Astrocyte (in vitro differentiated cells and primary cell): ENCODE measurements at regions not wholly inside any gene's neighbourhood (a gene's known extent, or its start where the extent isn't known, plus 50 kb on each side); places are given as distances from the start of the nearest gene placed in this dataset.

ENCODE experiments used
- DNase-seq: peaks from one replicate; pipeline ENCODE4 v3.0.0-alpha.2; 2010; ENCODE audit warnings: low read depth
- FAIRE-seq: peaks from 2 replicates; lab custom pipeline; 2011; peaks lifted over from hg19 to GRCh38; lab: Jason Lieb, UNC
- H2AFZ ChIP-seq: 2 replicates; pipeline ENCODE4 v1.6.0; 2012; ENCODE audit warnings: low read depth, low read length, inconsistent platforms
- H3K27ac ChIP-seq: 2 replicates; pipeline ENCODE4 v1.5.1; 2011; ENCODE audit warnings: low read depth, low read length, inconsistent platforms
- H3K27me3 ChIP-seq: 2 replicates; pipeline ENCODE4 v1.6.0; 2011; ENCODE audit warnings: low read length, inconsistent platforms; ENCODE audit not compliant: insufficient read depth
- H3K36me3 ChIP-seq: 2 replicates; pipeline ENCODE4 v1.5.1; 2011; ENCODE audit warnings: low read length, inconsistent platforms; ENCODE audit not compliant: insufficient read depth
- H3K4me1 ChIP-seq: 2 replicates; pipeline ENCODE4 v1.5.1; 2011; ENCODE audit warnings: low read length, inconsistent platforms; ENCODE audit not compliant: insufficient read depth
- H3K4me2 ChIP-seq: 2 replicates; pipeline ENCODE4 v1.6.0; 2012; ENCODE audit warnings: low read length, inconsistent platforms
- H3K4me3 ChIP-seq: 2 replicates; pipeline ENCODE4 v1.5.1; 2011; ENCODE audit warnings: low read depth, mild to moderate bottlenecking, low read length, inconsistent platforms; ENCODE audit not compliant: insufficient read depth
- H3K79me2 ChIP-seq: 2 replicates; pipeline ENCODE4 v1.6.0; 2012; ENCODE audit warnings: mild to moderate bottlenecking, low read length, inconsistent platforms; ENCODE audit not compliant: insufficient read depth
- H3K9ac ChIP-seq: 2 replicates; pipeline ENCODE4 v1.6.0; 2012; ENCODE audit warnings: mild to moderate bottlenecking, low read length, inconsistent platforms
- H3K9me3 ChIP-seq: 2 replicates; pipeline ENCODE4 v1.5.1; 2012; ENCODE audit warnings: low read depth, mild to moderate bottlenecking, low read length, inconsistent platforms; ENCODE audit not compliant: insufficient read depth
- H4K20me1 ChIP-seq: 2 replicates; pipeline ENCODE4 v1.6.0; 2012; ENCODE audit warnings: low read length, inconsistent platforms; ENCODE audit not compliant: insufficient read depth
- H3K27ac Mint-ChIP-seq: one replicate; pipeline ENCODE4 v1.8.0; 2021; ENCODE audit warnings: mild to moderate bottlenecking, mixed read lengths; ENCODE audit not compliant: unreplicated experiment
- H3K27me3 Mint-ChIP-seq: one replicate; pipeline ENCODE4 v1.8.0; 2021; ENCODE audit warnings: low read depth, mixed read lengths; ENCODE audit not compliant: unreplicated experiment
- H3K36me3 Mint-ChIP-seq: one replicate; pipeline ENCODE4 v1.8.0; 2021; ENCODE audit warnings: low read depth, mixed read lengths; ENCODE audit not compliant: unreplicated experiment
- H3K4me1 Mint-ChIP-seq: one replicate; pipeline ENCODE4 v1.8.0; 2021; ENCODE audit warnings: low read depth, mixed read lengths; ENCODE audit not compliant: unreplicated experiment
- H3K4me3 Mint-ChIP-seq: one replicate; pipeline ENCODE4 v1.8.0; 2021; ENCODE audit warnings: mild to moderate bottlenecking, moderate library complexity, mixed read lengths; ENCODE audit not compliant: unreplicated experiment
- H3K9me3 Mint-ChIP-seq: one replicate; pipeline ENCODE4 v1.8.0; 2021; ENCODE audit warnings: mild to moderate bottlenecking, mixed read lengths; ENCODE audit not compliant: unreplicated experiment
- CTCF ChIP-seq: IDR thresholded peaks from 2 replicates; pipeline ENCODE4 v1.5.1; 2011; ENCODE audit warnings: low read depth, mild to moderate bottlenecking, inconsistent platforms, low read length, moderate library complexity; ENCODE audit not compliant: insufficient read depth
- EZH2 ChIP-seq: IDR thresholded peaks from 2 replicates; pipeline ENCODE4 v1.6.1; 2012; ENCODE audit warnings: mild to moderate bottlenecking, low read length, inconsistent platforms; ENCODE audit not compliant: insufficient read depth

- H3K27ac ChIP-seq = no peak overlapping the region
- no peak overlapping the region for H3K4me2 ChIP-seq
- no peak overlapping the region for H3K9ac ChIP-seq
- Mint-ChIP-seq H3K4me1 (no peaks in the 10 kb centered on the region), H3K36me3 (no peaks in the 10 kb centered on the region), H3K27me3 (no peaks in the 10 kb centered on the region), H3K9me3 (no peaks in the 10 kb centered on the region), H3K4me3 (no peak overlapping the region), H3K27ac (no peak overlapping the region)
- no peak overlapping the region for H3K4me3 ChIP-seq
- no peak overlapping the region for H2AFZ ChIP-seq
- no peaks in the 10 kb centered on the region for H3K79me2 ChIP-seq
- no peaks in the 10 kb centered on the region for H4K20me1 ChIP-seq
- no peaks in the 10 kb centered on the region for H3K9me3 ChIP-seq
- no peaks in the 10 kb centered on the region for H3K27me3 ChIP-seq
- DNase-seq (peak; percentile 49), FAIRE-seq (no peak)
- no peaks in the 10 kb centered on the region for H3K4me1 ChIP-seq
- TF ChIP-seq CTCF (no peak), EZH2 (no peak)
- H3K36me3 ChIP-seq = no peaks in the 10 kb centered on the region
Measured at GRCh38 chr7:115198143-115198542, 276.2 kb downstream of the MDFIC start.

DNA sequence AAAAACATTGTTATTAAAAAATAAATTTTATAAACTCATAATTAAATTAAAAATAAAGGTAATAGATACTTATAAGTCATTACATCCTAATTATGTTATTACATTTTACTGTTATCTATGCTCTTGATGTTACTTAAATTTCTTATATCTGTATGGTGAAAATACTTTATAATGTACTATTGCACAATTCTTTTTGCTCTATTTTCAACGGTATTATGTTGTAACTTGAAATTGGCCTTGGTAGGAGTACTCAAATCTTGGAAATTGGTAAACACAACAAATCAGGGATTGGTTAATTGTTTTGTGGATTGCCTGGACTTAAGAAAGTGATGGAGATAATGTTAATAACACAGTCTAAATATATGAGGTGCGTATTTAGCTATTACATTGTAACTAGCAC lies 273.3 kb downstream of the MDFIC start:
- H3K27me3 Mint-ChIP-seq = no peaks in the 10 kb centered on the region
- H3K36me3 ChIP-seq = no peaks in the 10 kb centered on the region
- H3K27ac Mint-ChIP-seq = no peak overlapping the region
- H3K4me1 Mint-ChIP-seq = no peaks in the 10 kb centered on the region
- no peaks in the 10 kb centered on the region for H3K9me3 Mint-ChIP-seq
- H3K36me3 Mint-ChIP-seq = no peaks in the 10 kb centered on the region
- no peak overlapping the region for H3K4me3 Mint-ChIP-seq
- no peaks in the 10 kb centered on the region for H3K79me2 ChIP-seq
- no peaks in the 10 kb centered on the region for H3K27me3 ChIP-seq
- no peak overlapping the region for H3K4me2 ChIP-seq
- FAIRE-seq = no peak
- no peak overlapping the region for H3K9ac ChIP-seq
- no peaks in the 10 kb centered on the region for H3K4me1 ChIP-seq
- TF ChIP-seq EZH2 (no peak), CTCF (no peak)
- no peak for DNase-seq
- no peak overlapping the region for H3K4me3 ChIP-seq
- H2AFZ ChIP-seq = no peak overlapping the region
- no peak overlapping the region for H3K27ac ChIP-seq
- no peaks in the 10 kb centered on the region for H3K9me3 ChIP-seq
- H4K20me1 ChIP-seq = no peaks in the 10 kb centered on the region

DNA sequence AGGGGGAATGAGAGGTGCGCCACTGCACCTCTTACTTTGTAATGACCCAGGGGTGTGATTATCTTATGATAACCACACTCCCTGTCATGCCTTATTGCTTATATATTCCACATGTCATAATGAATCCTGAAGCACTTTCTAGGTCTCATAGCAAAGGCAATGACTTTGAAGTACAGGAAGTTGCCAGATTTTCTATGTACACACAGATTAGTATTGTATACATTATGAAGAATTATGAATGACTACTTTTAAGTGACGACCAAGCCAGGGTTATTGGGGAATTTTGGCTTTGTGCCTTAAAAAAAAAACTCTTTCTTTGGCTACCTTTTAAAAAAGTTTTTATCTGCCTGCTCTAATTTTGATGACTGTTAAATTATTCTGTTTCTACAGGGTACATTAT lies 269.6 kb downstream of the MDFIC start:
- Histone ChIP-seq H2AFZ (no peak overlapping the region), H3K4me1 (no peaks in the 10 kb centered on the region), H3K4me2 (no peak overlapping the region), H3K27ac (no peak overlapping the region), H3K9me3 (no peaks in the 10 kb centered on the region), H3K4me3 (no peak overlapping the region), H3K27me3 (no peaks in the 10 kb centered on the region), H3K36me3 (no peaks in the 10 kb centered on the region), H3K79me2 (no peaks in the 10 kb centered on the region), H3K9ac (no peak overlapping the region), H4K20me1 (no peaks in the 10 kb centered on the region)
- H3K27ac Mint-ChIP-seq = no peak overlapping the region
- no peak for TF ChIP-seq EZH2
- TF ChIP-seq CTCF = no peak
- H3K9me3 Mint-ChIP-seq = no peaks in the 10 kb centered on the region
- H3K4me1 Mint-ChIP-seq = no peaks in the 10 kb centered on the region
- no peaks in the 10 kb centered on the region for H3K27me3 Mint-ChIP-seq
- no peak for FAIRE-seq
- no peak overlapping the region for H3K4me3 Mint-ChIP-seq
- no peaks in the 10 kb centered on the region for H3K36me3 Mint-ChIP-seq
- DNase-seq = no peak
